Mesothelial cell of epicardium (in vitro differentiated cells): ENCODE measurements at regions not wholly inside any gene's neighbourhood (a gene's known extent, or its start where the extent isn't known, plus 50 kb on each side); places are given as distances from the start of the nearest gene placed in this dataset.

Experiments
- DNase-seq, 2 experiments: peaks; one replicate each; pipeline ENCODE4 v3.0.0; 2021; ENCODE audit warnings: low spot score in 2 of 2; ENCODE audit not compliant: unreplicated experiment in 2 of 2
- H3K27ac Mint-ChIP-seq: 2 replicates; pipeline ENCODE4 v1.8.0; 2021; ENCODE audit warnings: mixed read lengths
- H3K27me3 Mint-ChIP-seq: 2 replicates; pipeline ENCODE4 v1.8.0; 2021; ENCODE audit warnings: low read depth, mixed read lengths
- H3K36me3 Mint-ChIP-seq: 2 replicates; pipeline ENCODE4 v1.8.0; 2021; ENCODE audit warnings: mixed read lengths
- H3K4me1 Mint-ChIP-seq: 2 replicates; pipeline ENCODE4 v1.8.0; 2021; ENCODE audit warnings: mixed read lengths
- H3K4me3 Mint-ChIP-seq: 2 replicates; pipeline ENCODE4 v1.8.0; 2021; ENCODE audit warnings: mild to moderate bottlenecking, moderate library complexity, mixed read lengths
- H3K9me3 Mint-ChIP-seq: 2 replicates; pipeline ENCODE4 v1.8.0; 2021; ENCODE audit warnings: mixed read lengths
- CTCF ChIP-seq: fragments of 200-600 bp; sonication (generic); IDR thresholded peaks from one replicate; pipeline ENCODE4 v1.5.0; 2021; ENCODE audit warnings: antibody characterized with exemption; ENCODE audit not compliant: unreplicated experiment

DNA sequence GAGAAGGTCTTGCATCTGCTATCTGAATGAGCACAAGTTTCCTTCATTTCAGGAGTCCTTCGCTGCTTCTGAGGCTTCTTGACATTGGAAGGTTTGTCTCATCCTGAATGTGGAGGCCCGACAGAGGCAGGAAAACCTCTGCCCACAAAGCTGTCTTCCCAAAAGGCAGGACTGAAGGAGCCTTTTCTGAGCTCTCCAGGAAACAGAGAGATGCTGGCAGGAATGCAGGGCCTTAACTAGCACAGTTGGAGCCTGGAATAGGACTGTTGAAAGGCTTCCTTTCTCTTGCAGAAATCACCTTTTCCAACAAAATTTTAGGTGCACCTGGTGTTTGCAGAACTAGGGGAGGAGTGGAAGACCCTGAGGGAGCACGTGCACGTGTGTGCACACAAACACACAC is 637.4 kb upstream of the MKI67 start:
- peaks cover 41% of the 10 kb centered on the region for H3K27me3 Mint-ChIP-seq
- no peak for DNase-seq
- no peaks in the 10 kb centered on the region for H3K9me3 Mint-ChIP-seq
- TF ChIP-seq CTCF = no peak
- H3K4me3 Mint-ChIP-seq = no peak overlapping the region
- H3K4me1 Mint-ChIP-seq = no peaks in the 10 kb centered on the region
- no peak overlapping the region for H3K27ac Mint-ChIP-seq
- no peaks in the 10 kb centered on the region for H3K36me3 Mint-ChIP-seq

DNA sequence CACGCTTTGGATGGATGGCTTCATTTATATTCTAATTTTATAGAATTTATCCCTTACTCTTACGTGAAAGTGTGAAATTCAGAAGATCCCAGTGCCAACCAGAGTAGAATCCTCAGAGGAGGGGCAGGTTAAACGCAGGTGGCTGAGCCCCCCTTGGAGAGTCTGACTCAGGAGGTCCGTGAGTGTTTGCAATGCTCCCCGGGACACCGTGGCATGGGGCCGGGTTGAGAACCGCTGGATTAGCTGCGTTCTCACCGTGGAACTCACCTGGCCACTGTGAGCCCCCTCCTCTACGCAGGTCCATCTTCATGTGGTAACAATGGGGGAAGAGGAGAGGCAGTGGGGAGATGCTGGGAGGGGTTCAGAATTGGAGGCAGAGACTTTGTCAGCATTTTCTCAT is 638.0 kb upstream of the MKI67 start:
- no peak for TF ChIP-seq CTCF
- no peaks in the 10 kb centered on the region for H3K36me3 Mint-ChIP-seq

GRCh38 chr10:128766915-128767314 is 640.7 kb upstream of the MKI67 start:
- Mint-ChIP-seq H3K9me3 (peaks cover under 1% of the 10 kb centered on the region), H3K27ac (no peak overlapping the region), H3K36me3 (no peaks in the 10 kb centered on the region), H3K4me1 (no peaks in the 10 kb centered on the region), H3K27me3 (peaks cover 39% of the 10 kb centered on the region), H3K4me3 (no peak overlapping the region)
- no peak for TF ChIP-seq CTCF
- DNase-seq = no peak

More for the DNA sequence above, 638.0 kb upstream of the MKI67 start:
- no peaks in the 10 kb centered on the region for H3K4me1 Mint-ChIP-seq
- H3K4me3 Mint-ChIP-seq = no peak overlapping the region
- no peaks in the 10 kb centered on the region for H3K9me3 Mint-ChIP-seq
- peaks cover 41% of the 10 kb centered on the region for H3K27me3 Mint-ChIP-seq
- no peak overlapping the region for H3K27ac Mint-ChIP-seq
- DNase-seq = no peak

DNA sequence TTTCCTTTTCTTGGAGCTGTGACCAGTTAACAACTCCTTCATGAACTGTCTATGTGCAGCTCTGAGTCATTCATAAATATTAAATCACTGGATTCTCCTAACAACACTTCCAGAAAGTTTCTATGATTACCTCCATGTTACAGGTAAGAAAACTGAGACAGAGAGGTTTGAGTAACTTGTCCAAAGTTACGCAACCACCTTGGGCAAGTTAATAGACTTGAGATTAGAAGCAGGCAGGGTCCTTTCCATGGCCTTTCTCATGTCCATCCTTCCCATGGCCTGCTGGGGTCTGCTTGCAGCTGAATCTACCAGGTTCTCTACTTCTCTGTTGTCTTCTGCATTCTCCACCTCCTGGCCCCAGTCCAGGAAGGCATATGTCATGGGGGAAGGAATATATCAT is 648.8 kb upstream of the MKI67 start:
- TF ChIP-seq CTCF = no peak
- Mint-ChIP-seq H3K27me3 (peaks cover 3% of the 10 kb centered on the region), H3K36me3 (no peaks in the 10 kb centered on the region)

DNA sequence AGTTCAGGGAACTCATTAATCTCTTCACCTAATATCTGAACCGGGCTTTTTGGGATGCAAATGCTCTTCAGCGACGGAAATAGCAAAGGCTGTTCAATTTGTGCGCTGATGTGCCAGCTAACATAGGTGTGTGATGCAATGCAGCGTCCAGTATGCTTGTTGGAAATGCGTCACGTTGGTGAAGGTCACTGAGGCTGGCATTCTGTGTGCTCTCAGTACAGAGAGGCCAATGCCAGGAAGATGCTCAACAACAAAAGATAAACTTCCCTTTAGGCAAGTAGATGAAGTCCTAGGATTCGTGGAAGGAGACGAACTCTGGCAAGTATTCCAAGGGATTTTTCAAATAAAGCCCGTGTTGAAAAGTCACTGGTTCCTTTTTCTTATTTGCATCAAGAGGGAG is 649.5 kb upstream of the MKI67 start:
- no peaks in the 10 kb centered on the region for H3K36me3 Mint-ChIP-seq
- peaks cover 12% of the 10 kb centered on the region for H3K4me1 Mint-ChIP-seq
- H3K9me3 Mint-ChIP-seq = peaks cover 24% of the 10 kb centered on the region
- DNase-seq = no peak
- no peak for TF ChIP-seq CTCF
- H3K27ac Mint-ChIP-seq = no peak overlapping the region
- peaks cover 3% of the 10 kb centered on the region for H3K27me3 Mint-ChIP-seq
- no peak overlapping the region for H3K4me3 Mint-ChIP-seq

More for the DNA sequence above, 648.8 kb upstream of the MKI67 start:
- Mint-ChIP-seq H3K4me1 (peaks cover 10% of the 10 kb centered on the region), H3K27ac (no peak overlapping the region), H3K4me3 (no peak overlapping the region), H3K9me3 (peaks cover 24% of the 10 kb centered on the region)
- no peak for DNase-seq

GRCh38 chr10:128776673-128777252 is 650.5 kb upstream of the MKI67 start:
- TF ChIP-seq CTCF = no peak
- Mint-ChIP-seq H3K27me3 (peaks cover 3% of the 10 kb centered on the region), H3K27ac (peak overlapping the region; percentile 67), H3K4me1 (peaks cover 12% of the 10 kb centered on the region), H3K4me3 (no peak overlapping the region), H3K9me3 (peaks cover 24% of the 10 kb centered on the region), H3K36me3 (no peaks in the 10 kb centered on the region)
- no peak for DNase-seq
